ENCODE measurements at regions not wholly inside any gene's neighbourhood (a gene's known extent, or its start where the extent isn't known, plus 50 kb on each side); places are given as distances from the start of the nearest gene placed in this dataset.

DNA sequence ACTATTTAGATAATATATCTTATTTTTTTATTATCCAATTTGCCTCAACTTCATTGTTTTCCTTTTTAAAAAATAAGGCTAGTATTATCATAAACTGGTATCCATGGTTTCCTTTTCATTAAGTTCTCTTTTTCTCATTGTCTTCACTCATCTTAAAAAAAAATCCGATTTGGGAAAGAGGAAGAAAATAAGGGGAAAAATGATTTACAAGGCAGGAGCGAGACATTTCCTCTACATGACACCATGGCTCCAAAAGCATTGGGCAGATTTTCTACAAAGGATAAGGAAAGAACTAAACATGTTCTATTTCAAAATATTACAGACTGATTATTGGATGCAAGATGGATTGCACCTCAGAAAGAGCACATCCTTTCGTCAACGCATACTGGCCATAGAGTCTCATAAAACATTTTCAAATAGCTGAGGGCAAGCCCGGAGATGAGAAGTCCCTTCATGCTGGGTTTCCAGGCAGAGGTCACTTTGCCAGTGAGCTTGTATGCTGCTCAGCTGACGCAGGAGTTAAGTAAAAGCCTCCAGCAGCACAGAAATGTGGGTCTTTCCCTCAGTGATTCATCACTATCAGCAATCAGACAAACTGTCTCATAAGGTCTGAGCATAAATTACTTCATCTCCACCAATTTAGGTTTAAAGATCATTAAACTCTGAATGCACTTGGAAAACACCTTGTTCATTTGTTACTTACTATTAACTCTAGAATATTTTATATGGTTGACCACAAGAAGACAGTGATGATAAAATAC is 129.0 kb upstream of the TNFAIP3 start:
- no peak for DNase-seq

DNA sequence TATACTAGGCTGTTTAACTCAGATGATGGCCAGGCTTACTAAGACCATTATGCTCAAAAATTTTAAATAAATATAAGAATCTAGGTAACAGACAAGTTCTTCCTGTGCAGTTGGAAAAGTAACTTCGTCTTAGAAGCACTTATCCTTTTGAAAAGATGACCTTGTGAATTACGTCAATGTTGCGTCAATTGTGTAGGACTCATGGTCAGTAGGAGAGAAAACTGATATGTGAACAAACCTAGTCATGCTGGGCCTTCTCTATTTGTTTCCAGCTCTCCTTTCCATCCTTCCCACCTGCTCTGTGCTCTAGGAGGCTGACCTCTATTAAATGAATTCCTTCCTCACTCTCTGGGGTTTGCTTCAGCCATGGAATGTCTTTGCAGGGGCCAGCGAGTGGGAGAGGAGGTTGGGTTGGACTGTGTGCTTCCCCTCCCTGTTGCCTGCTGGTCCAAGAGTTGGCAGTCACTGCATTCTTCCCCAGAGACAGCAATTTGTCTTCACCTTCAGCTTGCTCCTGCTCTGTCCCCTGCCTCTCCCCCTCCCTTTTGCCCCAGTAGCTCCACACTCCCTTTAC is 128.0 kb upstream of the TNFAIP3 start:
- no peak for DNase-seq

DNA sequence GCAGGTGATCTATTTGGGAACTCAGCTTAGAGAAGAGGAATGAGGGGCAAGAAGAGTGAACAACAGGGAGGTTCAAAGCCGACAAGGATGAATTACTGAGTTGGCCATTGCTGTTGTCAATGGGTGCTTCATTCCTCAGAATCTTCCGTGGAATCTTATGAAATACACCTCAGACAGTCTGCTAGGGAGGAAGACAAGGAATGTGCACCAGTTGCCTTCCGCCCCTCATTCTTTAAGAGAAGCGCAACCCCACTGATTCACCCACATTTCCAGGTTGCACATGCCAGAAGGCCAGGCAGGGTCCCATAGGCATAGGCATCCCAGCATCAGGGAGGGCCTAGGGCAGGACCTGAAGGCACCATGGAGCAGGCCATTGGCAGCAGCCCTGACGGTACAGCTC is 127.5 kb upstream of the TNFAIP3 start:
- DNase-seq, result no peak

DNA sequence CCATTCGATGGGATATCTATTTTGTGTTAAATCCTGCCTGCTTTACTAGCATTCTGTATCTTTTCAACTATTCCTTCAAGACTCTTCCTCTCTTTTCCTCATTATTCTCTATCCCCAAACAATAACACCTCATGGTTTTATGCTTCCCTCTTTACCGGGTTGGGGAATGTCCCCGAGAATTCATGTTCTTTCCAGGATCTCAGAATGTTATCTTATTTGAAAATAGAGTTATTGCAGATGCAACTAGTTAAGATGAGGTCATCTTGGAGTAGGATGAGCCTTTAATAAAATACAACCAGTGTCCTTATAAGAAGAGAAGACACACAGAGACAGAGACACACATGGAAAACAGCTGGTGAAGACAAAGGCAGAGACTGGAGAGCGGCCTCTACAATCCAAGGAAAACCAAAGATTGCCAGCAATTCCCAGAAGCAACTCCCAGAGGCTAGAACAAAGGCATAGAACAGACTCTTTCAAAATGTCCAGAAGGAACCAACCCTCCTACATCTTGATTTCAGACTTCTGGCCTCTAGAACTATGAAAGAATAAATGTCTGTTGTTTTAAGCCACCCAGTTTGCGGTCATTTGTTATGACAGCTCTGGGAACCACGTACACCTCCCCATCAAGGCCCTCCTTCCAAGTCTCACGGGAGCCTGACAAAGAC is 126.8 kb upstream of the TNFAIP3 start:
- no peak for DNase-seq

DNA sequence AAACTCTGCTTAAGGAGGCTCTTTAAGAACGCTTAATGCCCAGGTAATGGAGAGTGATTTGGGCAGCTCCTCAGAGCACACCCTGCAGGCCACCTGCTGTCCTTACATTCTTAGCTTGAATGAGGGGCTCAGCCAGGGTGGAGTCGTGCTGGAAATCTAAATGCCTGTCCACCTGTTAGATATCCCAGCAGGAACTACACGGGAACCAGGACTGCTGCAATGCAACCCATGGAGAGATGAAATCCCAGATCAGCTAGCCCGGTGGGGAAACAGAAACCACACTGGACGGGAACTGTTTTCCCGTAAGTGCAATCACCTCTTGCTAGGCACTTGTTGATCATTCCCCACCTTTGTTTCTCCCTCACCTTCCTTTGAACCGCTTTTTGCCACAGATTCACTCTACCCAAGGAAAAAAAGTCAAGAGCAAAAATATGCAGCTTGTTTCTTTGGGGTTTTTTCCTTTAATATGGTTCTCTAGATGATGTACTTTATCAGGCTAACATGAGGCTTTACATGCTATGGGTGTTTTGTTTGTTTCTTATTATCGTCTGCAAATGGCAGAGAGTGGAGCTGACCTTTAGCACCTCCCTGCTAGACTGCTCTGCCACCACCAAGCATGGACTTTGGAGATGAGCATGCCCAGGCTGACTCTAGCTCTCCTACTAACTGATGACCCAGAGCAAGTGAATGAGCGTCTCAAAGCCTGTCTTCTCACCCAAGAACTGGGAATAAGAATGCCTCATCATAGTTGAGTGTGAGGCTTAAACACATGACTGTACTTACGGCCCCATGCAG is 125.9 kb upstream of the TNFAIP3 start:
- no peak for DNase-seq

DNA sequence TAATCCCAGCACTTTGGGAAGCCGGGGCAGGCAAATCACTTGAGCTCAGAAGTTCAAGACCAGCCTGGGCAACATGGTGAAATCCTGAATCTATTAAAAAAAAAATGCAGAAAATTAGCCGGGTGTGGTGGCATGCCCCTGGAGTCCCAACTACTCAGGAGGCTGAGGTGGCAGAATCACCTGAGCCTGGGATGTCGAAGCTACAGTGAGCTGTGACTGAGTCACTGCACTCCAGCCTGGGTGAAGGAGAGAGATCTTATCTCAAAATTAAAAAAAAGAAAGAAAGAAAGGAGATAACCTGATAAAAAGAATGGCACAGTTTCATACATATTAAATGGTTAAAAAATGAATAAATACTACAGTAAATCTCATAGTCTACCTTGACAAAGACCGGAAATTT is 123.6 kb upstream of the TNFAIP3 start:
- DNase-seq, result no peak

DNA sequence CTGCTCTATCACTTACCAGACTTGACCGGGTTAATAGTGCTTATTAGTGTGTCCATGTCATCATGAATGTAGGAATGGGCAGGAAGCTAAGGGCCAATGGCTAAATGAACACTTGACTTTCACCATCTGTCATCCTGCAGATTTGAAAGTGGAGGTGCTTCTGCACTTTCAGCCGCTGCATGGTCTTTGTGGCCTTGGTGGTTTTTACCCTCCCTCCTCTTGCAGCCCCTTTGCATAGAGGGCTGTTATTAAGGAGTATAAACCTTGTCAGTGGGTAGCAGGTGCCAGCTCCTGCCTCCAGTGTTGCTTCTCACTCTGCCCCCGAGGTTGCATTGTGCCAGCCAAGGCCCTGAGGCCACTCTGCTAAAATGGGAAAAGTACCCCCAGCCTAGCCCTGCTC is 122.2 kb upstream of the TNFAIP3 start:
- DNase-seq, result no peak

DNA sequence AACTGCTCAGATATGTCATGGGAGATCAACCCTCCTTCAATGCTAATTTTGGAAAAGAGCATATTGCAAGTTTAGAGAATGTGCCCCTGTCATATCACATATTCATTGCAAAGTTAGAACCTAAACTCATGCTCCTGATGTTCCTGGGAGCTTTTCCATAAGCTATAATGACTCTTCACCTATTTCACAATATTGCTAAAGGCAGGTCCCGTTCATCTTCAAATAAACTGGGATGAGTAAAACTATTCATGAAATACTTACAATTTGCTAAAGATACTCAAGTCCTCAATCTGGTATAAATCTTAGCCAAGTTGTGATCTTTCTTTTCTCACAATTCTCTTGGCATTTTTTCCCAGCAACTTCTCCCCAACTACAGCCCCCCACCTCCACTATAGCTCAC is 121.7 kb upstream of the TNFAIP3 start:
- no peak for DNase-seq

DNA sequence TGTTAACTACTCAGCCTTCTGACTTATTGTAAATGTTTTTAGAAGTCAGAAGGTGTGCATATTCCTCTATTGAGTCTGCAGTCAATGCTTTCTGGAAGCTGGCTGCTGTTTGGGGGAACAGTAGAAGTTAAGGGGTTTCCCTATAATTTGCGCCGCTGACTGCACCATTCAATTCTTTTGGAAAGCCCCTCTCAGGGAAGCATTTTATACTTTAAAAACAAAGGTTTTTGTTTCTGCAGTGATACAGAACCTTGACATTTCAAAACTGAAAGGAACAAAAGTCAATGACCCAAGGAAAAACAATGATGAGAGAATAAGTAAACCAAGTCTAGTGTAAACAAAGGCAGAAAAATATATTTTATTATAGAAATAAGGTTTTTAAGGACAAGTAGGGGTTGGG is 120.8 kb upstream of the TNFAIP3 start:
- DNase-seq, result no peak

DNA sequence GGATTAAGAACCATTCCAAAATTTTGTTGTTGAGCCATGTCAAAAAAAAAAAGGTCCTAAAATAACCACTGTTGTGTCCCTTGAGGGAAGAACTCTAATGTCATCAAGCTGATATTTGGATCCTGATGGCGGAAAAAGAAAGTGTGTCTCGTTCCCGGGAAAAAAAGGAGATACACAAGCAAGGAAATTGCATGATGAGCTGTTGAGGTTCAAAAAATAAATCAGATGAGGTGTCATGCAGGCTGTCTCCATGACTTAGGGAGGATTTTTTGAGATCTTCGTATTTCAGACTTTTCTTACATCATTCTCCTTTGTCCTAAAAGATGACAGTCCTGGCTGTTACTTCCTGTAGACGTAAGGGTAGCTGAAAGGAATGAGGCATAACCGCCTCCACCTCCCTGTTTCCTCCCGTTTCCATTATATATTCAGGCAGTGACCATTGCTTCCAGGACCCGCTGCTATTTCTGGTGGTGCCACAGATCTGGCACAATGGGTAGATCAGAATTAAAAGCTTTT is 117.3 kb upstream of the TNFAIP3 start:
- no peak for DNase-seq

DNA sequence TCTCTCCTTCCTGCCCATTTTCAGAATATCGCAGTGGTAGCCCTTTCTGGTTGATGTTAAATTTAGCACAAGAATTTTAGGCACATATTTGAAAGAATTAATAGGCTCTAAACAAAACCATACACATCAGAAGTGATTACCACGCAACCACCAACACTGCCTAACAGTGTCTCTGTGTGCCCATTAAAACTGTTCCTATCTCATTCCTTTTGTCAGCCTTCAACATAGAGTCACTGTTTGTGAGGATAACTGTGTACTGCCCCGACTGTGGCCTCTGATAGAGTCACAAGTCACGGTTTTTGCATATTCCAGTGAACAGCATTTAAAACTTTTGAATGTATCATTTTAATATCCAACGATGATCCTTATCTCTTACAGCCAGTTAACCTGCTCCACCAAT is 116.8 kb upstream of the TNFAIP3 start:
- DNase-seq, result no peak

DNA sequence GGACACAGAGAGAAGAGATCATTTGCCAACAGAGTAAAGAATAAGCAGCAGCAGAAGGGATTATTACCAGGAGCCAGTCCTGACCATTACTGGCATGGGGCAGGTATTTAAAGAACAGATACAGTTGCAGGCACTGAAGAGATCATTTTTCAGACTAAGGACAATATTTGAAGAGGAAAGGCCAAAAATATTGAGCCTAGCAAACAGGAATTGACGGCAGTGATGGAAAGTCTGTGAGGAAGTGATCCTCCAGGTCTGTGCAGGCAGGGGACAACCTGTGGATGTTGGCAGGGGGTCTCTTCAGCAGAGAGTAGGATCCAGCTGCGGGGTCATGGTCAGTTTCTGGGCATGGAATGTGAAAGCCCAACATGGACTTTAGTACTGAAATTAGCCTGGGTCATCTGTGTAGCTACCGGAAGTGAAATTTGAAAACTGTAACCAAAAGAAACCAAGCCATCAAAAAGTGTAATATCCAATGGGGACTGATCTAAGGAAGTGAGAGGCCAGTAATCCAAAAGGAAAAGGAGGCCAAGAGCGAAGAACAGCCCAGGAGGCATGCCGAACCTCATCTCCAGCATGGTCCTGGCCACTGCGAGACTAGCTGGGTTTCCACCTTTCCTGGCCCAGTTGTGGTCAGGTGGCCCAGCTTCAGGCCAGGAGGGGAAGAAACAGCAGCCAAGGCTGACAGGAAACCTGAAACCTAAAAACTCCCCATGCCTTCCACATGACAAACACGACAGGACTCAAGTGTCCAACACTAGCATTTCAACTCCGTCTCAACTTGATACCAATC is 115.1 kb upstream of the TNFAIP3 start:
- no peak for DNase-seq

DNA sequence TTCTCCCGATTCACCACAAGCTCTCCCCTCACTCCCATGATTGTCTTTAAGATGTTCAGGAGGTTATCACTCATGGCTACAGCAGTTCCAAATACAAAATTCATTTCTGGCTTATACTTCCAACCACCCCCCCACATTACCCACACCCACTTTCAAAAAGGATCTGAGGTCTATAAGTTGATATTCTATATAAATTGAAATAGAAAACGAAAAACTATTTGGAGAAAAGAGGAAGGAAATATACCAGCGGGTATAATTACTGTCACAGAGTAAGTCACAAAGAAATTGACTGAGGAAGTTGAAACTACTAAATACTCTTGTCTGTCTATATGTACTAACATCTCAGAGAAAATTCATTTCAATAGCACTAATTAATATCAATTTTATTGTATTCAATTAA is 112.7 kb upstream of the TNFAIP3 start:
- DNase-seq, result no peak

DNA sequence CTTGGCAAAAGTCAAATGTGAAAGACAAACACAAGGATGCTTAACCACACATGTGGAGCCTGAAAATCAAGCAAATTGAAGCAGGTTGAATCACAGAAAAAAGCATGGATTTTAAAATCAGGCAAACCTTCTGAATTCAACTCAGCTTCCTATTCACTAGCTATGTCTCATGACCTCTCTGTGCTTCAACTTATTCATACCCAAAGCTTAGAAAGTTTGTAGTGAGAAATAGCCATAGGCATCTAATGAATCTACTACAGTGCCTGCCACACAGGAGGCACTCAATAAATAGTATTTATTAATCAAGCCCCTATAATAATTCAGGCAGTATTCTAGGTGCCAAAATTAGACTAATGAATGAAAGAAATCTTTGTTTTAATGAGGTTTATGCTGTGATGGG is 112.2 kb upstream of the TNFAIP3 start:
- DNase-seq, result no peak

DNA sequence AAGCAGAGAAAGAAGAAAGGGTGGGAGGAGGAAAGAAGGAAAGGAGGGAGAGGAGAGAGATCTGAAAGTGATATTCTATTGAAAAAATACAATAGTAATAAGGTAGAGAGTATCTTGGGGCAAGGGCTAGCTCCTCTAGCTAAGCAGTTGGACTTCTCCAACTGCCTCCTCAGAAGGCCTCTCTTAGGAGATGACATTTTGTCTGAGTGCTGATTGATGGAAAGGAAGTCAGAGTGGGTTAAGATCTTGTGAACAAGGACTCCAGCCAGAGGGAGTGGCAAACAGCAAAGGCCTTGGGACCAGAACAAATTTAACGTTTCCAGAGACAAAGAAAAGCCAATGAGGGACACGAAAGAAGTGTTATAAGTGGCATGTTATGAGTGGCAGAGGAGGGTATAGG is 111.8 kb upstream of the TNFAIP3 start:
- DNase-seq, result no peak

DNA sequence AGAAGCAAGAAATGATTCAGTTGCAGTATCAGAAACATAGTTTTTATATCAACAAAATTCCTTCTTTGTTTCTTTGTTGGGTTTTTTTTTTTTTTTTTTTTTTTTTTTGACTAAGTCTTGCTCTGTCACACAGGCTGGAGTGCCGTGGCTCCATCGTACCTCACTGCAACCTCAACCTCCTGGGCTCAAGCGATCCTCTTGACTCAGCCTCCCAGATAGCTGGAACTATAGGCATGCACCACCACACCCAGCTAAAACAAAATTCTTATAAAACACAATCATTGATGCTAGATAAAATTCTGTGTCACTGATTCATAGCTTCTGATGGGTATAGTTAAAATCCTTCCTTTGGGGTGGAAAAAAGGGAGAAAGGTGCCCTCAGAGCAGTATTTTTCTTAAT is 110.3 kb upstream of the TNFAIP3 start:
- DNase-seq, result no peak

DNA sequence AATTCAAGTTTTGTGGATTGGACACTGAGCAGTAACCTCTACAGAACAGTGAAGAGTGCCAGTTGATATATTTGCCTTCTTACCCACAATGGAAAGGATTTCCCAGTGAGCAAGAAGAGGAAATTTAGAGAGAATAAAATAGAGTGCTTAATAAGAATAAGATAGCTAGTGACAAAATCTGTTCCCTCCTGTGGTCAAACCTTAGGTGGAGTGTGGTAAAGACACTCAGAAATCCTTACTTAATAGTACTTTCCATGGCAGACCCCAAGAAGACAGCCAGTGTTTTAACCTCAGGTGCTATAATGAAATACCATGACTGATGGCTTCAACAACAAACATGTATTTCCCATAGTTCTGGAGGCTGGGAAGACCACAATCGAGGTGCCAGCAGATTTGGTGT is 108.4 kb upstream of the TNFAIP3 start:
- no peak for DNase-seq

DNA sequence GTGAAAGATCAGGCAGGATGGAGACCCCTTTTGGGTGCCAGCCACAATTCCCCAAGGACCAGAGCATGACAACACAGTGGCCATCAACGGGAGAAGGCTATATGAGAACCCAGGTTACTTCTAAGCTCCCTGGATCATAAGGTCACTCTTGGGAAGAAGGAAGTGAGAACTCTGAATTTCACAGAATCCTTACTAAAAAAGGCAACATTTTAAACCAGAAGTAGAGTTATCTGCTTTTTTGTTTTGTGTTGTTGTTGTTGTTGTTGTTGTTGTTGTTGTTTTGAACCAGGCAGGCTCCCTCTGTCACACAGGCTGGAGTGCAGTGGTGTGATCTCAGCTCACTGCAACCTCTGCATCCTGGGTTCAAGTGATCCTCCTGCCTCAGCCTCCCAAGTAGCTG is 107.4 kb upstream of the TNFAIP3 start:
- DNase-seq, result no peak

DNA sequence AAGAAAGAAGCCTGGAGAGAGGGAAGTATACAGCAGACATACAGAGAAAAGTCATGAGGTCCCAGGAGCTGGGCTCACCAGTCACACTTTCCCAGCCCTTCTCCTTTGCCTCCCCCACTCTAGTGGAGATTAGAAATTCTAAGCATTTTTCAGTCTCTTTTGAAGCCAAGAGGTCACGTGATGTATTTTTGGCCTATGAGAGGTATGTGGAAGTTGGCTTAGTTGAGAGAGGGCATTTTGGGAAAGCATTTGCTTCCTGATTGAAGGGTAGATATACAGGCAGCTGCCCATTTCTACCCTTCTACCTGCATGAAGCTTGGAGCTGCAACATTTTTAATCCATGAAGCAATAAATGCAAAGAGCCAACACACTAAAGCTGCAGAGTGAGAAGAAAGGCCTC is 106.0 kb upstream of the TNFAIP3 start:
- no peak for DNase-seq

DNA sequence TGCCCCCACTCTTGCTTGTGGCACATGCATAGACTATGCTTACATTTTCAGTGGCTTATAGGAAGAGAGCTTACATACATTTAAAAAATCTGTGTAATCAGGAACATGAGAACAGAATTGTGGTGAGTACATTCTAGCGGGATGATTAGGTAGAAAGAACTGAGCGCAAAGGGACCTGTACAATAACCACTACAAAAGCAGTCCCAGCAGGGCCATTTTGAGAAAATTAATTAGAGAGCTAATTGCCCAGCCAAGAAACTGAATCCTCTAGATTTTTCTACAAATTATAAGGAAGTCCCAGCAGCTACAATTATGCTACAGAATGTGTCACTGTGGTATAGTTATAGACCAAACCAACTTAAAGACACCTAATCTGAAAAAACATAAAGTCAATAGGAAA is 105.6 kb upstream of the TNFAIP3 start:
- no peak for DNase-seq

DNA sequence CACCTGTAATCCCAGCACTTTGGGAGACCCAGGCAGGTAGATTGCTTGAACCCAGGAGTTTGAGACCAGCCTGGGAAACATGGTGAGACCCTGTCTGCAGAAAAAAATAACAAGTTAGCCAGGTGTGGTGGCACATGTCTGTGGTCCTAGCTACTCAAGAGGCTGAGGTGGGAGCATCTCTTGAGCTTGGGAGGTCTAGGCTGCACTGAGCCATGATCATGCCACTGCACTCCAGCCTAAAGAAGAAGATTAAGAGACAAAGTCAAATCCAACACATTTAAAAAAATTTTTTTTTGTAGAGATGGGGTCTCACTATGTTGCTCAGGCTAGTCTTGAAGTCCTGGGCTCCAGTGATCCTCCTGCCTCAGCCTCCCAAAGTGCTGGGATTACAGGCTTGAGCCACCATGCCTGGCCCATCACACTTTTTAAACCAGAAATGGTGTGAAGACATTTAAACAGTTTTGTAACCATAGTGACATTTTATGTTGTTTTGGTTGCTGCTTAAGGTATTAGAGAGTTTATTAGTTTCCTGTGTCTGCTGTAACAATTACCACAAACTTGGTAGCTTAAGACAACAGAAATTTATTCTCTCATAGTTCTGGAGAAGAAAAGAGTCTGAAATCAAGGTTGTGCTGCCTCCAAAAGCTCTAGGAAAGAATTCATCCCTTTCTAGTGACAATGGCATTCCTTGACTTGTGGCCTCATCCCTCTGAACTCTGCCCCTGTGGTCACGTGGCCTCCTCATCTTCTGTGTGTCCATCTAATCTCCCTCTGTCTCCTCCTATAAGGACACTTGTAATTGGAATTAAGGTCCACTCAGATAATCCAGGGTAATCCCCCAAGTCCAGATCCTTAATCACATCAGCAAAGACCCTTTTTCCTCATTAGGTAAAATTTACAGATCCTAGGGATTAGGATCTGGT is 104.6 kb upstream of the TNFAIP3 start:
- peak; percentile 32 for DNase-seq

DNA sequence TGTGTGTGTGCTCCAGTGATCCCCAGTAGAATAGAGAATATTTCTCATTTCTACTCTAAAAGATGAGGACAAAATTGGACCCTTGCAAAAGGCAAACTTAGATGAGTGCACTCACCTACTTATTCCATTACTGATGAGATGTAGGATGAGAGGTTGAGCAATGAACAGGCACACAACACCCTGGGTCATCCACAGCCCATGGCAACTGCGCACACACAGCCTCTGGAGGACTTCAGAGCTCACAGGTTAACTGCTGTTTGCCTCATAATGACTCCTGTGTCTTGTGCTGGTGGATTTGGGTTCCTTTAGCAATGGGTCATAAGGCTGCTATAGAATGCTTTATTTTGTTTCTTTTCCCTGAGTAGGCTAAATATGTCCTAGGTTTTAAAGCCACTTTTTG is 103.6 kb upstream of the TNFAIP3 start:
- DNase-seq, result no peak

Data from CD4-positive, alpha-beta T cell treated with Interleukin-10 for 1 hour (primary cell).